ENCODE measurements at regions not wholly inside any gene's neighbourhood (a gene's known extent, or its start where the extent isn't known, plus 50 kb on each side); places are given as distances from the start of the nearest gene placed in this dataset.

DNA sequence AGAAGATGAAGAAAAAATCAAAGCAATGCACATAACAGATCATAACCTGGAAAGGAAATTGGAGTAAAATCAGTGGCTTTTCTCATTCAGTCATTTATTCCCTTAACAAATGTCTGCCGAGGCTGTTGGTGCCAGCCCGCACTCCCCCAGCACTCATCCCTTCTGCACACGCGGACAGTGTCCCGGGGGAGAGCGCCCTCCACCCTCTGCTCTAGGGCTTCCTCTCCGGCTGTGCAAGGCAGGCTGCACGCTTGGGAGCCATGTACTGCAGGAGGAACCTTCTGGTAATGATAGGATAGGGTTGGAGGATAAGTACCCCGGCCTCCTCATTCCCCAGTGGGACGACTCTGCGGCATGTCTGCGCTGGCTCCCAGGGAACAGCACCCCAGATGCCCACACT, 134.5 kb downstream of the PAX1 start:
- TF ChIP-seq ZNF274 (IDR thresholded peaks at IDR 0.05; ENCODE audit: low read depth, low read length) = no peak
- H3K4me3 ChIP-seq (ENCODE audit: low read length) = no peak overlapping the region

DNA sequence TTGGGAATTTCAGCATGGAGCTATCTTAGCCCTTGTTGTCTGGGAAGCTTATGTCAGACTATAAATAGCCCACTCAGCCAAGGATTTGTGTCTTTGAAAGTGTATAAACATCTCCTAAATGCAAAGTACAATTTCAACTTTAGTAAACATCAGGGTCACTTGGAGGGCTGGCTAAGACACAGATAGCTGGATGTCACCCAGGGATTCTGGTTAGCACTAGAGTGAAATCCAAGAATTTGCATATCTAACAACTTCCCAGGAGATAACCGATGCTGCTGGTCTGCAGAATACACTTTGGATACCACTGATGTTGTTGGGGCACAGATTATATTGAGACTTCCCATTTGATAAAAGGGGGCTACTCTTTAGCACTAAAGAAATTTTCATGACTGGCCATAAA, 130.9 kb downstream of the PAX1 start:
- no peak for TF ChIP-seq ZNF274 (IDR thresholded peaks at IDR 0.05; ENCODE audit: low read depth, low read length)
- H3K4me3 ChIP-seq (ENCODE audit: low read length) = no peak overlapping the region

DNA sequence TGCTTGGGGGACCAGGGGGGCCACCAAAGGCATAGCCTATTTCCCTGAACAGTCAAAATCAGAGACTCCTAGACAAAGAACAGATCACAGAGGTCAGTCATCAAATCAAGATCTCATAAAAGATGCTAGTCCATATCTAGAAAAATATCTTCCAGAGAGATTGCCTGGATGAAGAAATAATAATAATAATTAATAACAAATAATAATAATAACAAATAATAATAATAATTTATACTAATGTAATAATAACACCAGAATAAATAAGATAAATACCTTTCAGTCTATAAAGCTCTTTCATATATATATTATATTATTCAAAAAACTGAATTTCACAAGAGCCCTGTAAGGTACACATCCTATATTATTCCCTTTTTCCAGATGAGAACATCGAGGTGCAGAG, 129.6 kb downstream of the PAX1 start:
- TF ChIP-seq ZNF274 (IDR thresholded peaks at IDR 0.05; ENCODE audit: low read depth, low read length) = no peak
- no peak overlapping the region for H3K4me3 ChIP-seq (ENCODE audit: low read length)

DNA sequence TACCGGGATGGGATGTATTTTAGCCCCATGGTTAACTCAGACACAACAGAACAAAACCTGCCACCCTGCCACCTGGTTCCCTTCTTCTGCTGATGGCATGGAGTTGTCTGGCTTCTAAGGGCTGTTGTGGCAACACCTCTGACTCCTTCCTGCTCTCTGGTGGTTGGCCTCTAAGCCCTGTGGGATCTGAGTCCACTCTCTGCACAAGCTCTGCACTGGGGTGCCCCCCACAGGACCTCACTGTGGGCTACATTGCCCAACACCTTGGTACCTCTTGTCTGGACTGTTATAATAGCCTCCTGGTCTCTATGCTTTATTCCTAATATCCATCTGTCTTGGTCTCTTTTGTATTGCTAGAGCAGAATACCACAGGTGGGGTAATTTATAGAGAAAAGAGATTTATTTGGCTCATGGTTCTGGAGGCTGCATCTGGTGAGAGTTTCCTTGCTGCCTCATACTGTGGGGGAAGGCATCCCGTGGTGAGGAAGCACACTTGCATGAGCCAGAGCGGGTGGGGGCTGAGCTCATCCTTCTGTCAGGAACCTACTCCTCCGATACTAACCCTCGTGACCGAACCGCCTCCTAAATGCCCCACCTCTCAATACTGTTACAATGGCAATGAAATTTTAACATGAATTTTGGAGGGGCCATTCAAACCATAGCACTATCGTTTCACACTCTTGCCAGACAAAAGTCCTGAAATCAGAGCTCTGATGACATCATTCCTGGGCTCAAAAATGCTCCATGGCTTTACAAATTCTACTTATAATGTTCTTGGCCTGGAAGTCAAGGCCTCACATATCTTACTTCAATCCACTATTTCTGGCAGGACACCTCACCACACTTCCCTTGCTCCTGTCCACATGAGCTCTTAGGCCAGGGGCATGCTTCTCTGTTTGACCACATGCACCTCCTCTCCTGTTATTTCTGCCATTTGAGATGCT, 127.2 kb downstream of the PAX1 start:
- no peak for TF ChIP-seq ZNF274 (IDR thresholded peaks at IDR 0.05; ENCODE audit: low read depth, low read length)
- no peak overlapping the region for H3K4me3 ChIP-seq (ENCODE audit: low read length)

DNA sequence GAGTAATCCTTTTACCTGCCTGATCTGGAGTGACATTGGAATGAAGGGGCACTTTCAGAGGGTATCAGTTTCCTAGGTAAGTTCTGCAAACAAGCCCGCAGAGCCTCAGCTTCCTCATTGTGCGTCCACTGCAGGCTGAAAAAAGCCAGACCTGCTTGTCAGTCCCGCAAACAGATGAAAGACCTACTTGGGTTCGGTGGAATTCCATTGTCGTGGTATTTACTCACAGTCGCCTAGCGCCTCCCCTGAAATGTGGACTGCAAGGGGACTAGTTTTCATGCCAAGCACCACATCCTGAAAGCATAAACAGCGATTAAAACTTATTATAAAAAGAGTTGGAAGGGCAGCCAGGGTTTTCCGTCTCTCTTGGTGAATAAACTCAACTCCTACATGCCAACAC, 121.5 kb downstream of the PAX1 start:
- no peak overlapping the region for H3K4me3 ChIP-seq (ENCODE audit: low read length)
- TF ChIP-seq ZNF274 (IDR thresholded peaks at IDR 0.05; ENCODE audit: low read depth, low read length) = no peak

DNA sequence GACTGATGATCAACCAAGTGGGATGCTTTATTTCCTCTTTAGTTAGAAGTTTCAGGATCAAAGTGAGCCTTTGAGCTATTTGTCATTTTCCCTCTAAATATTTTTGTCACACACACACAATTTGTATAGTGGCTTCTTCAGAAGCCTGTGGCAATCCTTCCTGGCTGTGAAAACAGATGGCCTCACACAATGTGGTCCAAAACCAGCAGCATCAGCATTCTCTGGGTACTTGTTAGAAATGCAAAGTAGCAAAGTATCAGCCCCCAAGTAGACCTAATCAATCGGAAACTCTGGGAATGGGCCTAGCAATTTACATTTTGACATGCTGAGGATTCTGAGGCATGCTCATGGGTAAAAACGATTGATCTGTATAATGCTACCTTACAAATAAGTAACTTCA, 115.9 kb downstream of the PAX1 start:
- no peak overlapping the region for H3K4me3 ChIP-seq (ENCODE audit: low read length)
- TF ChIP-seq ZNF274 (IDR thresholded peaks at IDR 0.05; ENCODE audit: low read depth, low read length) = no peak

DNA sequence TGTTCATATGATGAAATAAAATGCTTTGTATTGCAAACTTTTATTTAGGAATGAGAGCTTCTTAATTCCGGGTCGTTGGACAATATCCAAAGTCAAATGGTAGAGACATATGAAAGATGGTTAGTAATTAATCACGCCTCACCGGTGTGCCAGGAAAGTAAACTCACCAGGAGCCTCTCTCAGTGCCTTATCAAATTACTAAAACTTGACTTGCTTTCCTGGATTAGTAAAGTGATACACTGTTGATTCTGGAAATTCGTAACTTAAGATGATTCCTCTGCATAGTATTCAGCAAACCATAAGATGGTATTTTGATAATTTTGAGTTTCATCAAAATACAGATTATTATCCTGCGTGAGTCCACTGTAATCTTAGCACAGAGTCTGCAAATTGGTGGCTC, 115.2 kb downstream of the PAX1 start:
- H3K4me3 ChIP-seq (ENCODE audit: low read length) = no peak overlapping the region
- TF ChIP-seq ZNF274 (IDR thresholded peaks at IDR 0.05; ENCODE audit: low read depth, low read length) = no peak

DNA sequence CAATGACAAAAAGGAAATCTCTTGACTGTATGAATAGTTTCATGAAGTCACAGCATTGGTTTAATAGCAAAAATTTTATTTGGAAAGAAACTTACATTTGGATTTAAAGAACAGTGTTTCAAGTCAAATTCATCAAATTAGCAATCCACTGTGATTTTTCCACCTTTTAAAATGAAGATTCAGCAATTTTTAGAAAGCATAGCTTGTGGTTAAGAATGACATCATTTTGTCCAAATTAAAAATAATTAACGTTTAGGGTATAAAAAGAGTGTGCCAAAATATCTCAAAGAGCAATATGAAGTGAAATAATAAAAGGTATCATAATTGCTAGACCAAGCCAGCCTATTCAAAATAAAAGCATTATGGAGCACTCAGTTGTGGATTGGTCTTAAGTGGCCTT, 114.6 kb downstream of the PAX1 start:
- no peak for TF ChIP-seq ZNF274 (IDR thresholded peaks at IDR 0.05; ENCODE audit: low read depth, low read length)
- no peak overlapping the region for H3K4me3 ChIP-seq (ENCODE audit: low read length)

DNA sequence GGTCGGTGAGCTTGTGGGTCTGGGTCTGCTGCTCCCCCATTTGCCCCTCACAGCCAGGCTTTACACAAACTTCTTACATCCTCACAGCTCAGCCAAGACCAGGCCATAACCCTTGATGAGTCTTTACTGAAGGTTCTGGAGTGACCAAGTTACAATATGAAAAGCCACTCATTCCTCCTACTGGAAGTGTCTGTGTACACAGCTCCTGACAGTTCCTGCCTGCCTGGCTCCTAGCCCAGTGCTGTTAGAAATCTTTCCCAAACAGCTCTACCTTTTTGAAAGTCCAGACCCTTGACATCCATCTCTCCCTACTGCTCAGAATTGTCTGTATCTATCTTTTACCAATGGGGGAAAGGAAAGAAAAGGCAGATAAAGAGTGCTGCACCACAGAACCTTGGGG, 106.9 kb downstream of the PAX1 start:
- H3K4me3 ChIP-seq (ENCODE audit: low read length) = no peak overlapping the region
- no peak for TF ChIP-seq ZNF274 (IDR thresholded peaks at IDR 0.05; ENCODE audit: low read depth, low read length)

DNA sequence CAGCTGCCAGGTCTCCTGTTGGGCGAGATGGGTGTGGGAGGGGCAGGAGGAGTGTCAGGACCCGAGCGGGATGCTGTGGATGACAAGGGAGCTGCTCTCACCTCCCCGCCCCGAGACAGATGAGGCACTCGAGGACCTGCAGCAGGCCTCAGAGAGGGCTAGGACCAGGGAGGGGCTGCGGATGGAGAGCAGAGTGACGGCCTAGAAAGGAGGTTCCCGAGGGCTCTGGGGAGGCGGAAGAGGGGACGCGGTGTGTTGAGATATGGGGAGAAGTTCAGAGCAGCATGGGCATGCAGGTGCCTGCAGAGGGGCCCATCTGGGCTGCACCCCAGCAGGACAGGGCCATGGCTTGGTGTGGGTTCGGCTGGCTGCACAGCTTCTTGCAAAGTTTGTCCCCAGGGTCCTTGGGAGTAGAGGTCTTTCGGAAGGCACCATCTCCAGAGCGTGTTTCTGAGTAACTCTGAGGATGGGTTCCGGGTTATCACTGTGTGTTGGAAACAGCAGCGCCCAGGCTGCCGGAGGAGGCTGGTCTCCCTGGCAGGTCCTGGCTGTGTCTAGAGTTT, 104.6 kb downstream of the PAX1 start:
- no peak for TF ChIP-seq ZNF274 (IDR thresholded peaks at IDR 0.05; ENCODE audit: low read depth, low read length)
- no peak overlapping the region for H3K4me3 ChIP-seq (ENCODE audit: low read length)

DNA sequence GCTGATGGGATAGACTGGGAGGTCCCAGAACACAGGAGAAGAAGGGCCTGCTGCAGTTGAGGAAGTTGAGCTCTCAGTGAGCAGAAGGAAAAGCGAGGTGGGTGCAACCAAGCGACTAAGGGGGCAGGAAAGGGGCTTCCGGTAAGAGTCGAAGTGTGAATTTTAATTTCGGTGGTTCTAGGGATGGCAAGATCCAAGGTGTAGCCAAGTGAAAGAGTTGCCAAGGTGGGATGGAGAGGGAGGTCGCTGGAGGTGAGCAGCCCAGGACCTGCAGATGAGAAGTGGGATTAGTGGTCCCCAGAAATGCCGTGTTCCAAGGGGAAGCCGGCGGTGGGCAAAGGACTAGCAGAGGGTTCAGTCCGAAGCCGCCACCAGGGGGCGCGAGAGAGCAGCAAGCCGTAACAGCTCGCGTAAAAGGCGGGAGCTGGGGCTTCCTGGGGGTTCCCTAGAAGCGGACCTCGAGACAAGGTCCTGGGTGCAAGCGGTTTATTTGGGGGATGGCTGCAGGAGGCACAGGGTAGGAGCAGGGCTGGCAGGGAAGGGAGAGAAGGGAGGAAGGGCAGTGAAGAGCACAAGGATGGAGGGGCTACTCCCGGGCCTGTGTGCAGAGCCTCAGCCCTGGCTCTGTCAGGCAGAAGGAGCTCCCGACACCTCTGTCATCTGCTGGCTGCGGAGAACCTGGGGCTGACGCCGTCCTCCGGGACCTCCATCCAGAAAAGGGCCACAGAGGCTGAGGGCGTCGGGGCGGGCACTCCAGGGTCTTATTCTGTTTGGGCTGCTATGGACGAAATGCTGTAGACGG, 103.6 kb downstream of the PAX1 start:
- TF ChIP-seq ZNF274 (IDR thresholded peaks at IDR 0.05; ENCODE audit: low read depth, low read length) = no peak
- H3K4me3 ChIP-seq (ENCODE audit: low read length) = no peak overlapping the region

DNA sequence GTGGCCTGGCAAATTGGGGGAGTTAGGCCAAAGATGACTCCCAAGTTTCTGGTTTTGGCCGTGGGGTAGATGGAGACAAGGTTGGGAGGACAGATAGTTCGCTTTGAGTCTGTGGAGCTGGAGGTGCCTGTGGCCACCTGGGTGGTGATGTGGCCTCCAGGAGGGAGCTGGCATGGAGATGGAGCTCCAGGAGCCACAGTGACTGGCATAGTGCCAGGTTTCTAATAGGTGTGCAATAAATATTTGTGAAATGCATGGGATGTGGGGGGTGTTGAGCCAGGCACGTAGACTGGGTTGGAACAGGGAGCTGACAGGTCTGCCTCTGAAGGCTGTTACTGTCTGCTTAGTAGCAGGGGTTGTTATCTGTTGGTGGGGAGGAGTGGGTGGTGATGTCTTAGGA, 102.7 kb downstream of the PAX1 start:
- no peak overlapping the region for H3K4me3 ChIP-seq (ENCODE audit: low read length)
- TF ChIP-seq ZNF274 (IDR thresholded peaks at IDR 0.05; ENCODE audit: low read depth, low read length) = no peak

DNA sequence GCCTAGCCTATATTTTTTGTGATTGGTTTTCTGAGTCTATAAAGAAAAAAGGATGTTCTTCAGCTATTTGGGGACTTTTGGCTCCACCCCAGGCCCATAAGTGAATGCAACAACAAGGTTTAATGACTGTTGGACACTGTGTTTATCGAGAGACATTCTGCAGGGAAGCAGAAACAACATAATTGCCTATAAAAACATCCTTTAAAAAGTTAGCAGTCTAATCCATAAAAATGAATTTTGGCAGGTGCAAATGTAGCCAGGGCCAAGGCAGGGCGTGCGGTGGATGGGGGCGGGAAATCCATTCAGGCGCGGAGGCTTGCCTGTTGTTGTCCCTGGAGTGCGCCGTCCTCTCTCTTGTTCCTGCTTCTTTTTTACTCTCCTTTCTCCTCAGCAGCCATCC, 99.3 kb downstream of the PAX1 start:
- no peak for TF ChIP-seq ZNF274 (IDR thresholded peaks at IDR 0.05; ENCODE audit: low read depth, low read length)
- no peak overlapping the region for H3K4me3 ChIP-seq (ENCODE audit: low read length)

DNA sequence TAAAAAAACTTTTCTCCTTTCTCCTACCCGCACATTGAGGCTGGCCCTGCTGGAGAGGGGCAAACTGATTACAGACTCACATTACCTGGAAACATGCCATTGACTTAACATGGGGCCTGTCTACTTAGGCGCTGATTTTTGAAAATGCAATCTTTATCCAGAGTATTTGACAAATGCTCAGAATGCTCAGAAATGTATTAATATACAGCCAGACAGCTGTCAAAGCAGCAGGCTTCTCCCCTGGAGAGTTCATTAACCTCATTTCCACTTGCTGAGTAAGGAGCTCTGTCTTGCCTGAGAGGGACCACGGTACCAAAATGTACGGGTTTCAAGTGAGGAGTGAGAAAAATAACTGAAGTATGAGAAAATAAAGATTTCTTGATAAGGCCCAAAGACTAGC, 95.7 kb downstream of the PAX1 start:
- H3K4me3 ChIP-seq (ENCODE audit: low read length) = no peak overlapping the region
- TF ChIP-seq ZNF274 (IDR thresholded peaks at IDR 0.05; ENCODE audit: low read depth, low read length) = no peak

DNA sequence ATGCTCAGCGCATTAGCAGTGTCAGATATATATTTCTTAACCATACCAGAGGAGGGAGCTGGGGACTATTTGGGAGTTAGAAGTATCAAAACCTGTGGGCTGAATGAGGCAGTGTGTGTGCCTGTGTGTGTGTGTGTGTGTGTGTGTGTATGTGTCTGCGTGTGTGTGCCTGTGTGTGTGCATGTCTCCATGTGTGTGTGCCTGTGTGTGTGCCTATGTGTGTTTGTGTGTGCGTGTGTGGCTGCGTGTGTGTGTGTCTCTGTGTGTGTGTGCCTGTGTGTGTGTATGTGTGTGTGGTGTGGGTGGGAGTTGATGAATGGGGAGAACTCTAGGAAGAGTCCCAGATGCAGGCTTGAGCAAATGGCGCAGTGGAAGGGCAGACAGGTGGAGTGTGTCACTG, 92.9 kb downstream of the PAX1 start:
- TF ChIP-seq ZNF274 (IDR thresholded peaks at IDR 0.05; ENCODE audit: low read depth, low read length) = no peak
- no peak overlapping the region for H3K4me3 ChIP-seq (ENCODE audit: low read length)
